Neural progenitor cell (in vitro differentiated cells): ENCODE measurements at regions not wholly inside any gene's neighbourhood (a gene's known extent, or its start where the extent isn't known, plus 50 kb on each side); places are given as distances from the start of the nearest gene placed in this dataset.

Experiments
- EZH2 ChIP-seq: fragments of 200-600 bp; sonication (generic); IDR thresholded peaks from 2 replicates; pipeline ENCODE4 v1.6.1; 2017; ENCODE audit warnings: antibody characterized with exemption, mild to moderate bottlenecking, moderate library complexity
- EZH2phosphoT487 ChIP-seq: fragments of 200-600 bp; sonication (generic); IDR thresholded peaks from 2 replicates; pipeline ENCODE4 v1.6.1; 2017; ENCODE audit warnings: antibody characterized with exemption
- TF ChIP-seq, protein P1 (sequence below): fragments of 200-600 bp; sonication (generic); IDR thresholded peaks from 2 replicates; pipeline ENCODE4 v1.5.1; 2017; ENCODE audit warnings: antibody characterized with exemption, mild to moderate bottlenecking

DNA sequence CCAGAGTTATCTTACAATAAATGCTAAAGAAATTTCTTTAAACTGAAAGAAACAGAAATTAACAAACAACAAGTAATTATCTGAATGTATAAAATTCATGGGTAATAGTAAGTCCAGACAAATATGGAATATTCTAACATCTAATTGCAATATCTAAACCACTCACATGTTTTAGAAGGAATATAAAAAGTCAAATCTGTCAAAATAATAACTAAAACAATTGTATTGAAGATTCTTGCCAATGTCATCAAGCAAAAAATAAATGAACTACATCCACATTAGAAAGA is 942.9 kb upstream of the PCDH20 start:
- TF ChIP-seq, protein P1, sequence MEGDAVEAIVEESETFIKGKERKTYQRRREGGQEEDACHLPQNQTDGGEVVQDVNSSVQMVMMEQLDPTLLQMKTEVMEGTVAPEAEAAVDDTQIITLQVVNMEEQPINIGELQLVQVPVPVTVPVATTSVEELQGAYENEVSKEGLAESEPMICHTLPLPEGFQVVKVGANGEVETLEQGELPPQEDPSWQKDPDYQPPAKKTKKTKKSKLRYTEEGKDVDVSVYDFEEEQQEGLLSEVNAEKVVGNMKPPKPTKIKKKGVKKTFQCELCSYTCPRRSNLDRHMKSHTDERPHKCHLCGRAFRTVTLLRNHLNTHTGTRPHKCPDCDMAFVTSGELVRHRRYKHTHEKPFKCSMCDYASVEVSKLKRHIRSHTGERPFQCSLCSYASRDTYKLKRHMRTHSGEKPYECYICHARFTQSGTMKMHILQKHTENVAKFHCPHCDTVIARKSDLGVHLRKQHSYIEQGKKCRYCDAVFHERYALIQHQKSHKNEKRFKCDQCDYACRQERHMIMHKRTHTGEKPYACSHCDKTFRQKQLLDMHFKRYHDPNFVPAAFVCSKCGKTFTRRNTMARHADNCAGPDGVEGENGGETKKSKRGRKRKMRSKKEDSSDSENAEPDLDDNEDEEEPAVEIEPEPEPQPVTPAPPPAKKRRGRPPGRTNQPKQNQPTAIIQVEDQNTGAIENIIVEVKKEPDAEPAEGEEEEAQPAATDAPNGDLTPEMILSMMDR = no peak
- no peak for TF ChIP-seq EZH2
- no peak for TF ChIP-seq EZH2phosphoT487
